ENCODE measurements at regions not wholly inside any gene's neighbourhood (a gene's known extent, or its start where the extent isn't known, plus 50 kb on each side); places are given as distances from the start of the nearest gene placed in this dataset.
"Not testable (repeated sequence)": the region's sequence is repeated elsewhere in the genome, so short reads cannot be mapped to it uniquely, and the experiment has no call there.

GRCh38 chr2:106257830-106258229 lies 63.7 kb upstream of the UXS1 start:
- DNase-seq = no peak

DNA sequence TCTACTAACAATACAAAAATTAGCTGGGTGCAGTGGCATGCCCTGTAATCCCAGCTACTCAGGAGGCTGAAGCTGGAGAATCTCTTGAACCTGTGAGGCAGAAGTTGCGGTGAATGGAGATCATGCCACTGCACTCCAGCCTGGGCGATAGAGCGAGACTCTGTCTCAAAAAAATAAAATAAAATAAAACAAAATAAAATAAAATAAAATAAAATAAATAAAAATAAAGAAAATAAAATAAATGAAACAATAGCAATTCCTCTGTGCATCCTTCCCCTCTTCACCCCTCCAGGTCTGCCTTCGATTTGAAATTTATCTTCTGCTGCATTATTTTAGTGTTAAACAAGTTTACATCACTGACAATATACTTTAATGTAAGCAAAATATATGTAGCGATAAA lies 63.0 kb upstream of the UXS1 start:
- no peak for DNase-seq

DNA sequence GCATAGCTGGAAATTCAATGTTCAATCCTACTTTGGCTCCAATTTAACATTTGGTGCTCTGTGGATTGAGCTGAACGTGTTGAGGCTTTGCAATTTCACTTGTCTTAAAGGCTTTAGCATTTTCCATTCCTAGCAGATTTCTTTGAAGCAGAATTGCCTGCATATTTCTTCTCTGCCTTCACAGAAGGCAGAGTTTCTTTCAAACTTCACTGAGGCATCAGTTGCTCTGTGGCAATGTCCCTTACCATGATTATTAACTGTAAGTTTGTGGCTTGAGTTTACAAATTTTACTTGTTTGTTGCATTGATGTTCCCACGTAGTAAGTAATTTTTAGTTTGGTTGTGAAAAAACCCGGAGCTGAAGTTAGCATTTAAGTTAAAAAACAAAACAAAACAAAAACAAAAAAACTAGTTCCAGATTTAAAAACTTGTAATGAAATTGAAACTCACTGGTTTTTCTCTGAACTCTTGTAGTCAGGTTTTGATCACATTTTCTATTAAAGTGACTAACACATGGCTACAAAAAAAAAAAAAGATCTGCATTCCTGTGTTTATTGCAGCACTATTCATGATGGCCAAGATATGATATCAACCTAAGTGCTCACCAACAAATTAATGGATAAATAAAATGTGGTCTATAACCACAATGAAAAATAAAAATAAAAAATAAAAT lies 55.2 kb upstream of the UXS1 start:
- not testable (repeated sequence) for DNase-seq

DNA sequence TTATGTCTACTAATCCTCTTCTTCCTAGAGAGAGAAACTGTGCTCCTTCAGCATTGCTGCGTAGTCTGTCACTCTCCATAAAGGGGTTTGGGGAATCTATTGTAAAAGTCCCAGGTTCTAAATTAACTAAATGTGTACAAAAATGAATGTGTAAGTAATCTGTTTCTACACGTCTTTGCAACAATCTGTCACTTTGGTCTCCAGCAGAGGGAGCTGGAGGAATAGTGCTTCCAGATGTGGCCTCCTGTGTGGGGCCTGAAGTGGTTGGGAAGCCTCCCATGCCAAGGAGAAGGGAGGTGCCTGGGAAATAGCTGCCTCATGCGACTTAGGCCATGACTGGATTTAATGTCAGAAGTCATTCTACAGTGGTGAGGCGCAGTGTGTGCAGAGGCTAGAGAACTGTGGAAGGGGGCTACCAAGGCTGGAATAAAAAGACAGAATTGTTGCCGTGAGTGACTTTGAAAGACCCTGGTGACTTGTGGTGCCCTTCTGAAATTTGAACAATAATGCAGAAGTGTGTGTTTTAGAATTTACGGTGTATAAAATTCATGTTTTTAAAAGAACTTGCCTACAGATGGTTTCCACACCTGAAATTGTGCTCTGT lies 54.5 kb upstream of the UXS1 start:
- DNase-seq = not testable (repeated sequence)
